ENCODE measurements at regions not wholly inside any gene's neighbourhood (a gene's known extent, or its start where the extent isn't known, plus 50 kb on each side); places are given as distances from the start of the nearest gene placed in this dataset.

DNA sequence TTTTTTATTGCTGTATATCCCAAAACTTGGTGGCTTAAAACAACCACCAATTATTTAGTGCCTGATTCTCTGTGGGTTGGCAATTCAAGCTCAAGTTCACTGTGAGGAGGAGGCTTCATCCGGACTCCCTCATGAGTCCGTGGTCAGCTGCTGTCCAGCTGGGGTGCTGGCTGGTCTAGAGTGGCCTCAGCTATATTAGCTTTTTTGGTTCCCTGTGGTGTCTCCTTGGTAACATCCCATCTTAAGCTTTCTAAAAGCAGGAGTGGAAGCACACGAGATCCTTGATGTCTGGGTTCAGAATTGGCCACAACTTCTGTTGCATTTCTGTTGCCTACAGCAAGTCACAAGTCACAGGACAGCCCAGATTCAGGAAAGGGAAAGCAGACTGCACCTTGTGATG lies 536.5 kb upstream of the FZD8 start:
- DNase-seq (ENCODE audit: low spot score) (no peak), ATAC-seq (ENCODE audit: low read depth) (no peak)
- Histone ChIP-seq H3K27ac (ENCODE audit: poor library complexity, severe bottlenecking) (no peak overlapping the region), H3K27me3 (ENCODE audit: insufficient read depth, poor library complexity, severe bottlenecking) (no peaks in the 10 kb centered on the region), H3K4me1 (ENCODE audit: insufficient read depth, poor library complexity, severe bottlenecking) (no peaks in the 10 kb centered on the region), H3K4me3 (ENCODE audit: severe bottlenecking) (no peak overlapping the region), H3K9me3 (ENCODE audit: severe bottlenecking) (no peaks in the 10 kb centered on the region), H3K36me3 (ENCODE audit: low read depth) (no peaks in the 10 kb centered on the region)
- TF ChIP-seq, protein P1, sequence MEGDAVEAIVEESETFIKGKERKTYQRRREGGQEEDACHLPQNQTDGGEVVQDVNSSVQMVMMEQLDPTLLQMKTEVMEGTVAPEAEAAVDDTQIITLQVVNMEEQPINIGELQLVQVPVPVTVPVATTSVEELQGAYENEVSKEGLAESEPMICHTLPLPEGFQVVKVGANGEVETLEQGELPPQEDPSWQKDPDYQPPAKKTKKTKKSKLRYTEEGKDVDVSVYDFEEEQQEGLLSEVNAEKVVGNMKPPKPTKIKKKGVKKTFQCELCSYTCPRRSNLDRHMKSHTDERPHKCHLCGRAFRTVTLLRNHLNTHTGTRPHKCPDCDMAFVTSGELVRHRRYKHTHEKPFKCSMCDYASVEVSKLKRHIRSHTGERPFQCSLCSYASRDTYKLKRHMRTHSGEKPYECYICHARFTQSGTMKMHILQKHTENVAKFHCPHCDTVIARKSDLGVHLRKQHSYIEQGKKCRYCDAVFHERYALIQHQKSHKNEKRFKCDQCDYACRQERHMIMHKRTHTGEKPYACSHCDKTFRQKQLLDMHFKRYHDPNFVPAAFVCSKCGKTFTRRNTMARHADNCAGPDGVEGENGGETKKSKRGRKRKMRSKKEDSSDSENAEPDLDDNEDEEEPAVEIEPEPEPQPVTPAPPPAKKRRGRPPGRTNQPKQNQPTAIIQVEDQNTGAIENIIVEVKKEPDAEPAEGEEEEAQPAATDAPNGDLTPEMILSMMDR (IDR thresholded peaks at IDR 0.05; ENCODE audit: poor library complexity, severe bottlenecking): no peak

DNA sequence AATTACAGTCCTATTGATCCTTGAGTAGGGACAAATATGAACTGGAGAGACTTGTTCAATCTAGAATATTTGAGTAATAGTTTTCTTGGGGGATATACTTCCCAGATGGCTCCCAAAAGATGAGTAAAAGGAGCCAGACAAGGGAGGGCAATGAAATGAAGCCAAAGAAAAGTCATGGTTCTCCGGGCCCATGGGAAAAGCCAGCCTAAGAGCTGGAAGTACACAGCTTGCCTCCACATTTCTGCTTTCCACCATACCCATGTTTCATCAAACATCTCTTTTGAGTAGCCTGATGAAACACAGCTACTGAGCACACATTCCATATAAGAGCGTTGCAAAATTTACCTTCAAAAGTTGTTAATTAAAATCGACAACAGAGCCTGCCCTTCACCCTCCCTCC lies 535.0 kb upstream of the FZD8 start:
- H3K4me1 ChIP-seq (ENCODE audit: insufficient read depth, poor library complexity, severe bottlenecking): no peaks in the 10 kb centered on the region
- H3K4me3 ChIP-seq (ENCODE audit: severe bottlenecking): no peak overlapping the region
- no peaks in the 10 kb centered on the region for H3K36me3 ChIP-seq (ENCODE audit: low read depth)
- no peak overlapping the region for H3K27ac ChIP-seq (ENCODE audit: poor library complexity, severe bottlenecking)
- TF ChIP-seq, protein P1 (IDR thresholded peaks at IDR 0.05; ENCODE audit: poor library complexity, severe bottlenecking): no peak
- DNase-seq (ENCODE audit: low spot score) (no peak), ATAC-seq (ENCODE audit: low read depth) (no peak)
- H3K27me3 ChIP-seq (ENCODE audit: insufficient read depth, poor library complexity, severe bottlenecking): no peaks in the 10 kb centered on the region
- no peaks in the 10 kb centered on the region for H3K9me3 ChIP-seq (ENCODE audit: severe bottlenecking)

DNA sequence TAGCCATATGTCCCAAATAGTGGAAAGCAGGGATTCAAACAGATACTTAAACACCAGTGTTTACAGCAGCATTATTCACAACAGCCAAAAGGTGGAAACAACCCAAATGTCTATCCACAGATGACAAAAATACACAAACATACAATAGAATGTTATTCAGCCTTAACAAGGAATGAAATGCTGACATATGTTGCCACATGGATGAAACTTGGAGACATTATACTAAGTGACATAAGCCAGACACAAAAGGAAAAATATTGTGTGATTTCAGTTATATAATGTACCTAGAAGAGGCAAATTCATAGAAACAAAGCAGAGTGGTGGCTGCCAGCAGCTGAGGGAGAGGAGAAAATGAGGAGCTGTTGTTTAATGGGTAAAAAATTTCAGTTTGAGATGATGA lies 533.9 kb upstream of the FZD8 start:
- ATAC-seq (ENCODE audit: low read depth): no peak
- H3K36me3 ChIP-seq (ENCODE audit: low read depth): no peaks in the 10 kb centered on the region
- TF ChIP-seq, protein P1 (IDR thresholded peaks at IDR 0.05; ENCODE audit: poor library complexity, severe bottlenecking): no peak

DNA sequence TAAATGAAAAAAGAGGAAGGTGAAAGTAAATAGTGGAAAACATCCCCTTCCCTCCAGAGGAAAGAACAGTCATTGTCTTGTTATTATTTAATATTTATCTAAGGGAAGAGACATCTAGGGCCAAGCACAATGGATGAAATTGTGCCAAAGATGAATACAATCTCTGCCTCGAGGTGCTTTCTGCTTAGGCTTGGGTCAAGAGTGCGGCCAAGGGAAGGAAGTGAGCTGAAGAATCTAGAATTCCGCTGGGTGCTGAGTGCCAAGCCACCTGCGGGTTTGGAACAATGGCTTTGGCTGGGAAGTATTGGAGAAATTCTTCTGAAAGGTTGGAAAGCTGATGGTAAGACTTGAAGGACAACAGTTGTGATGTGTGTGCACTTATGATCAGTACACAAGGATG lies 531.3 kb upstream of the FZD8 start:
- no peaks in the 10 kb centered on the region for H3K4me1 ChIP-seq (ENCODE audit: insufficient read depth, poor library complexity, severe bottlenecking)
- no peaks in the 10 kb centered on the region for H3K9me3 ChIP-seq (ENCODE audit: severe bottlenecking)
- H3K4me3 ChIP-seq (ENCODE audit: severe bottlenecking): no peak overlapping the region
- ATAC-seq (ENCODE audit: low read depth): no peak
- DNase-seq (ENCODE audit: low spot score): no peak
- TF ChIP-seq, protein P1 (IDR thresholded peaks at IDR 0.05; ENCODE audit: poor library complexity, severe bottlenecking): no peak
- no peaks in the 10 kb centered on the region for H3K36me3 ChIP-seq (ENCODE audit: low read depth)
- H3K27ac ChIP-seq (ENCODE audit: poor library complexity, severe bottlenecking): no peak overlapping the region
- no peaks in the 10 kb centered on the region for H3K27me3 ChIP-seq (ENCODE audit: insufficient read depth, poor library complexity, severe bottlenecking)

More for the DNA sequence above, 533.9 kb upstream of the FZD8 start:
- no peak overlapping the region for H3K27ac ChIP-seq (ENCODE audit: poor library complexity, severe bottlenecking)
- no peaks in the 10 kb centered on the region for H3K4me1 ChIP-seq (ENCODE audit: insufficient read depth, poor library complexity, severe bottlenecking)
- no peaks in the 10 kb centered on the region for H3K9me3 ChIP-seq (ENCODE audit: severe bottlenecking)
- DNase-seq (ENCODE audit: low spot score): no peak
- H3K4me3 ChIP-seq (ENCODE audit: severe bottlenecking): no peak overlapping the region
- H3K27me3 ChIP-seq (ENCODE audit: insufficient read depth, poor library complexity, severe bottlenecking): no peaks in the 10 kb centered on the region

DNA sequence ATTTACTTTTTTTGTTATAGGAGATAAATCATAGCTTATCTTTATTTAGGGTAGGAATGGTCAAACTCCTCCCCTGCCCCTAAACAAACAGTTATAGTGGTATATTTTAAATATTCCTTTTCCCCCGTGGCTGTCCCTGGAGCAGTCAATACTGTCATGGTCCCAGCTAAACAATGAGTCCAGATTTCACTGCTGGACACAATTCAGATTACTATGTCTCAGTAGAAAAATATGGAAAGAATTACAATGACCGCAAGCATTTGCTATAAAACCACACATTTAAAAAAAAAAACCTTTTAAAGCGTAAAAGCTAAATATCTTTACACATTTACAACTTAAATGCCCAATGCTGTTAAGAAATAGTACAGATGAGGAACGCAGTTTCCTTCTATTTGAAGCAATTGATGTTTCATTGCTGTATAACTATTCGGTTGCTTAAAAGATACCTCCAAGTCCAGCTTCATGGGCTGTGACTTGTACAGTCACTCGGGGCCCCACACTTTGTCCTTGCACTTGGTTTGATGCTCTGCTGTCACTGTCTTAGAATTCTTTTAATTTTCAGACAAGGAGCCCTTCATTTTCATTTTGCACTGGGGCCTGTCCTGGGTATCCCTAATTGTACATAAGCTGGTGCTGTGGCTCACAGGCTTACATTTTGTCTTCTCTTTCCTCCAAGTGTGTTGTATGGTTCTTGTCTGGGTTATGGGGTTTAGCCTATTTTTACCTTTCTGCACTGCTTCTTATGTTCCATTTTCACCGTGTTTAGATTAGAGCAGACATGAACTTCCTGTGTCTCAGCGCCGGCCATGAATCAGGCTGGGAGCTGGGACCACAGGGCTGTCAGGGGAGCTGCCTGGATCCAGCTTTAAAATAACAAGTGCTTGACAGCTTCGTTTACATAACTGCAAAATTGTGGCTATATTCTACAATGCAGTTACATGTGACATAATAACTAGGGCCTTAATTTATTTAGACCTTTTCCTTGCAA lies 530.2 kb upstream of the FZD8 start:
- H3K9me3 ChIP-seq (ENCODE audit: severe bottlenecking): no peaks in the 10 kb centered on the region
- TF ChIP-seq, protein P1 (IDR thresholded peaks at IDR 0.05; ENCODE audit: poor library complexity, severe bottlenecking): no peak
- no peaks in the 10 kb centered on the region for H3K27me3 ChIP-seq (ENCODE audit: insufficient read depth, poor library complexity, severe bottlenecking)
- no peak overlapping the region for H3K4me3 ChIP-seq (ENCODE audit: severe bottlenecking)
- no peak overlapping the region for H3K27ac ChIP-seq (ENCODE audit: poor library complexity, severe bottlenecking)
- ATAC-seq (ENCODE audit: low read depth) (no peak), DNase-seq (ENCODE audit: low spot score) (no peak)
- no peaks in the 10 kb centered on the region for H3K36me3 ChIP-seq (ENCODE audit: low read depth)
- H3K4me1 ChIP-seq (ENCODE audit: insufficient read depth, poor library complexity, severe bottlenecking): no peaks in the 10 kb centered on the region
